Renal cortex interstitium (tissue), 11 donors: ENCODE measurements at regions not wholly inside any gene's neighbourhood (a gene's known extent, or its start where the extent isn't known, plus 50 kb on each side); places are given as distances from the start of the nearest gene placed in this dataset.
"Not testable (repeated sequence)": the region's sequence is repeated elsewhere in the genome, so short reads cannot be mapped to it uniquely, and the experiment has no call there.

Experiments used
- DNase-seq, 11 donors: peaks; one replicate each; pipeline ENCODE4 v3.0.0-alpha.2; 2013; ENCODE audit warnings: low read depth in 9 of 11, low spot score in 4 of 11; ENCODE audit errors: extremely low read depth in 1 of 11

- DNase-seq: no peak
Measured at GRCh38 chr1:67607286-67607685, 77.7 kb upstream of the GADD45A start.

- no peak for DNase-seq
Measured at GRCh38 chr1:67607699-67608098, 77.3 kb upstream of the GADD45A start.

DNA sequence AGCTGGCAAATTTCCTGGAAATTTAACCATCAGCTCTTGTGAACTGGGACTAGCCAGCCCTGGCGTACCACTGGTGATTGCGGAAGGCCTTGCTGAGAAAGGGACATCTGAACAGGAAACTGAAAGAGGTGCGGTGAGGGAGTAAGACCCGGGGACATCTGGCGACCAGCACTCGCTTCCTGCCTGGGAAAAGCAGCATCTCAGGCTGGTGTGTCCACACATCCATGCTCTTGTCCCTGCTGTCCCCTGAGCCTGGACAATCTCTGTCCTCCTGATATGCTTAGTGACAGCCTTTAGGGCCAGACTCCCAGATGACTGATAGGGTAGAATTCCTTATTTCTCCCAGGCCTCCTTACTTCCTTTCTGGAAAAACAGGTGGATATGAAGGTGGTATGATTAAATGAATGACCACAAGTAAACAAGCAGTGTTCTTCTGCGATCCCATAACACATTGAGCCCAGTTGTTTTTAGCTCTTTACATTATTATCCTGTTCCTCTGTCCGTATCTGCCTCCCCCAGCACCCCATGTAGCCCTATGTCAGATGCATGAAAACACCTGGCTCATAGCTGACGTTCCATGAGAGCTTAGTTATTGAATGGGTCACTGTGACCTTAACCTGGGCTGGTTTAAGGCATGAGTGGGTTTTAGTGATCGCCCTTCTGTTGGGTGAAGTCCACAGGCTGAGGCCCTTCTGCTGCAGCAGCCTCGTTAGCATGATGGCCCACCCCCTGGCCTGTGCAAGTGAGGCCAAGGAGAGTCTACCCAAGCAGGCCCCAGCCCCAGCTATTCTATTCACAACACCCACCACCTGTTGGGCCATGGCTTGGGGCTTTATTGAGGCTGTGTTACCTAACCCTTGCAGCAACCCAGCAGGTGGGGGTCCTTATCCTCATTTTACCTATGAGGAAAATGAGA, 76.1 kb upstream of the GADD45A start:
- peak in 2 of 11 donors; percentile 23 to 46 for DNase-seq

DNA sequence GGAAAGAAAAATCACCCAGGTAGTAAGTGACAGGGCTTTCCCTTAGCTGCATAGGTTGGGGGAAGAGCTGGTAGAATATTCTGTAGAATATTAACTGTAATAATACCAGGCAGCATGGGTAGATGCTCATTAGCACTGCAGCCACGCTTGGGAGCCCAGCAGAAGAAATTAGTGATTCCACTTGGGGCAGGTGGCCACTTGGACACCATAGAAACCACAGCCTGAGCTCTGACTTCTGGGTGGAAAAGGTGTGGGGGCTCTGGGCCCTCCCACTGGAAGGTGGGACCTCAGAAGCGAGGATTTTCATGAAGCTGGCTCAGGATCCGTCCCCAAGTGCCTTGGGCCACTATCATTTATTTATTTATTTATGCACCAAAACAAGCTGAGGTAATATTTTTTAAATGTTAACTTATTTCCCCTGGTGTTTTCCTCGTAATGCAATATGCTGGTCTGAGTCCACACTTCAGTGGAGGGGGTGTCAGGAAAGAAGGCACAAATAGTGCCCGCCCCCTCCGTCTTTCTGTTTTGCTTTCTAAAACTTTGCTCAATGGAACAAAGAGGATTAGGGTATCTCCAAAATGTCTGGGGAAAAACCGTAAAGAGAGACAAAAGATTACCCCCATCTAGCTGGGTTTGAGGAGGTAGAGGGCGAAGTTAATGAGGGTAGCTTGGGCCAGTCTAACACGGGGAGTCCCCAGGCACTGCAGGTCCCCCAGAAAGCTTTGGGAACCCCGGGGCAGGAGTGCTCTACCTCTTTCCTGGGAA, 75.2 kb upstream of the GADD45A start:
- DNase-seq: peak in 4 of 11 donors; percentile 36 to 74 (median 44)

GRCh38 chr1:67610450-67610849, 74.6 kb upstream of the GADD45A start:
- DNase-seq: no peak

DNA sequence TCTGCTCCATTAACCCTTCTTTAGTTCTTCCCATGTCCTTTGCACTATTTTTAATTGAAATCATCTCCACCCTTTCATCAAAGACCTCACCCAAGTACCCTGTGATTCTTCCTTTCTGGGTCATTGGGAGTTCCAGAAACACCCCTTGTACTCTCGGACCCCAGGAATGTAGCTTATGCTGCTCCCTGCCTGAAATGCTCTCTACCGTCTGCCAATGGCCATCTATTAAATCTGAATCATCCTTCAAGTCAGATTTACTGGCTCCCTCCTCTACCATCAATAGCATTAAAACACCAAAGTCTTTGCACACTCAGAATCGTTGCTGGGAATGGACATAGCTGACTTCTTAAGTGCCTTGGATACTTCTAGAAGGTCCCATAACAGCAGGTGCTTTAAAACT, 73.2 kb upstream of the GADD45A start:
- DNase-seq: no peak

GRCh38 chr1:67612788-67613241, 72.2 kb upstream of the GADD45A start:
- no peak for DNase-seq

- DNase-seq: not testable (repeated sequence)
Measured at GRCh38 chr1:67613479-67613878, 71.5 kb upstream of the GADD45A start.

- no peak for DNase-seq
Measured at GRCh38 chr1:67614511-67614934, 70.5 kb upstream of the GADD45A start.

GRCh38 chr1:67615886-67616285, 69.1 kb upstream of the GADD45A start:
- no peak for DNase-seq

DNA sequence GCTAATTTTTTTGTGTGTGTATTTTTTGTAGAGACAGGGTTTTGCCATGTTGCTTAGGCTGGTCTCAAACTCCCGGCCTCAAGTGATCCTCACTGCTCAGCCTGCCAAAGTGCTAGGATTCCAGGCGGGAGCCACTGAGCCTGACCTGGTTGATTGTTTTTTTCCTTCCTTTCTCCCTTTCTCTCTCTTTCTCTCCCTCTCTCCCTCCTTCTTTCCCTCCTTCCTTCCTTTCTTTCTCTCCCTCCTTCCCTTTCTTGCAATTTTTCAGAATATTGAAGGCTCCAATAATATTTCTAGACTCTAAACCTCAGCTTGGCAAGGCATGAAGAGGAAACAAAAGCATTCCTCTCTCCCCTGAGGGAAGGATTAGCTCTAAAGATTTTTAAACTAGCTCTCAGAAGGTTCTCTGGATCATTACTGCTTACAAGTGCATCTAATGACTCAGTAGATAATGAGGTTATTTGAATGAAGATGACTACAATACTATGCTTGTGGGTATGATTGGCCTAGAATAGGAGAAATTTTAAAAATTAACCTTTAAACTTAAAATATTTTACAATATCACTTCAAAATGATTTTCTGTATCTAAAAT, 68.5 kb upstream of the GADD45A start:
- no peak for DNase-seq

DNA sequence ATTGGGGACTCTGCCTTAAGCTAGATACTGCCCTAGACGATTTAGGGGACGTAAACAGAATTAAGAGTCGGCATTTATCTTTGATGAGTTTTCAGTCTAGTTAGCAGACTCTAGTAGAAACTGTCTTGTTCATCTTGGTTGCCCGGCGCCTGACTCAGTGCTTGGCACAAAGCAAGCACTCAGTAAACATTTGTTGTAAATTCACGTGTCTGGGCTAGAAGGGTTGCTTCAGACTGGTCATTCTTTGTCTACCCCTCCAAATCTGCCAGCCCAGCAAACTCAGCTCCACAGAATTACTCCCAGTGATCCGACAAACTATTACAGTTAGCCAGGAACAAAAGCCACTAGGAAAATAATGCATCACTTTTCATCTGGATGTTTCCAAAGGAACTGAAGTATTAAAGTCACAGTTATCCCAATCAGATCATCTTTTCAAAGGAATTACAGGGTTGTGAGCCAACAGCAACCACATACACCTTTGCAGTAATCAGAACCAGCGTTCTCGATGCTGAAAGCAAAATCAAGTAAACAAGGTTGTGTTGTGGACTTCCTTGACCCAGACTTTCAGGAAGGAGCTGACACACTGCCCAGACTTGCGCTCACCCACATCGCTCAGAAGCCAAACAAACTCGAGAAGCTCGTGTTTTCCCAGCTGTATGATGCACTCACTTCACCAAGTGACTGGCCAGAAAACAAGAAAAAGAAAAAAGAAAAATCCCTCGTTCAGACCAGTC, 66.5 kb upstream of the GADD45A start:
- no peak for DNase-seq

GRCh38 chr1:67619080-67619479, 65.9 kb upstream of the GADD45A start:
- DNase-seq: no peak

GRCh38 chr1:67623906-67624305, 61.1 kb upstream of the GADD45A start:
- DNase-seq: no peak

GRCh38 chr1:67624680-67625079, 60.3 kb upstream of the GADD45A start:
- no peak for DNase-seq

DNA sequence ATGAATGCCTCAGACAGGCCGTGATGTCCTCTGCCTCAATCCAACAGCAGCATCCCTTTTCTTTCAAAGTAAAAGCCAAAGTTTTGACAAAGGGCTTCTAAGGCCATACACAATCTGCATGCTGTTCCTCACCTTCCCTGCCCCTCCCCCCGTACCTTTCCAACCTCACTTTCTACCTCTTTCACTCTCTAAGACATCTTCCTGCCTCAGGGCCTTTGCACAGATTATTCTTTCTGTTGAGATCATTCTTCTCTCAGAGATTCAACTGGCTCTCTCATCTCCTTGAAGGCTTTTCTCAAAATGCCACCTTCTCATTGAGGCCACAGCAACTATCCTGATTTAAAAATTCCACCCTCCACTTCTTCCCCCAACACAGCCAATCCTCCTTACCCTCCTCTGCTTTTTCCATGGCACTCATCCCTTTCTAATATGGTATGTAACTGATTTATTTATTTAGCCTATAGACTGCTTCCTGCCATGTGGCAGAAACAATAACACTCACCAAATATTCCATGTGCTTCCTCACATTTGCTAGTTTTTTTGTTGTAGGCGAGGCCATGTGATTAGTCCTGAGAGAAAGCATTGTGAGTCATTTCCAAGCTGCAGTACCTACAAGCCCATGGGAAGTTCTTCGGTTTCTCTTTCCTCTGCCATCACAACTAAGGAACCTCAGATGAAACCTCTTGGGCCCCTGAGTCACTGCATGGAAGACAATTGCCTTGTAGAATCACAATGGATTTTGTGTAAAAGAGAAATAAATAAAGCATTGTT, 58.7 kb upstream of the GADD45A start:
- no peak for DNase-seq

- DNase-seq: no peak
Measured at GRCh38 chr1:67626861-67627235, 58.2 kb upstream of the GADD45A start.

DNA sequence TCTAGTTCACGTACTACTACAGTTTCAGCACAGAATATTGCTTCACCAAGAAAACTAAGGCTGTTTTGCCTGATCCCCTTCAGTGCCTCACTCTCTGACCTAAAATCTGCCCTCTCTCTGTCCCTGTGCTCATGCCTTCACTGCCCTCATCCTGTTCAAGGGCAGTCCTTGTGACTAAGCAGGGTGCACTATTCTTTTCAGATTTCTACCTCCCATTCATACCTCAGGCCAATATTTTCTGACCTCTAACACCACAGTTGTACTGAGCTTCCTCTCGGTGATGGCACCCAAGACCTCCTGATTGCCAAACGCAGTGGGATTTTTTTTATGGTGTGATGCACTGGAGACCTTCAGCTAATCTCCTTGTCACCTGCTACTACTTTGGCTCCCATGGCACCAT, 57.7 kb upstream of the GADD45A start:
- no peak for DNase-seq
